ENCODE measurements at regions not wholly inside any gene's neighbourhood (a gene's known extent, or its start where the extent isn't known, plus 50 kb on each side); places are given as distances from the start of the nearest gene placed in this dataset.

- no peaks in the 10 kb centered on the region for H3K36me3 Mint-ChIP-seq
- H3K27ac Mint-ChIP-seq, result no peak overlapping the region
- no peak for DNase-seq (ENCODE audit: low spot score in 2 of 2)
- no peaks in the 10 kb centered on the region for H3K9me3 Mint-ChIP-seq
- no peak overlapping the region for H3K4me3 Mint-ChIP-seq
- no peaks in the 10 kb centered on the region for H3K4me1 Mint-ChIP-seq
- no peak for ATAC-seq
Measured at GRCh38 chr15:81475471-81475870, 101.5 kb upstream of the TMC3 start.

- no peaks in the 10 kb centered on the region for H3K9me3 Mint-ChIP-seq
- no peaks in the 10 kb centered on the region for H3K4me1 Mint-ChIP-seq
- ATAC-seq (no peak), DNase-seq (ENCODE audit: low spot score in 2 of 2) (no peak)
- H3K27ac Mint-ChIP-seq, result no peak overlapping the region
- no peak overlapping the region for H3K4me3 Mint-ChIP-seq
- no peaks in the 10 kb centered on the region for H3K36me3 Mint-ChIP-seq
Measured at GRCh38 chr15:81473946-81474345, 99.9 kb upstream of the TMC3 start.

- no peak overlapping the region for H3K4me3 Mint-ChIP-seq
- no peaks in the 10 kb centered on the region for H3K9me3 Mint-ChIP-seq
- no peaks in the 10 kb centered on the region for H3K36me3 Mint-ChIP-seq
- ATAC-seq (no peak), DNase-seq (ENCODE audit: low spot score in 2 of 2) (no peak)
- no peak overlapping the region for H3K27ac Mint-ChIP-seq
- no peaks in the 10 kb centered on the region for H3K4me1 Mint-ChIP-seq
Measured at GRCh38 chr15:81473177-81473576, 99.2 kb upstream of the TMC3 start.

DNA sequence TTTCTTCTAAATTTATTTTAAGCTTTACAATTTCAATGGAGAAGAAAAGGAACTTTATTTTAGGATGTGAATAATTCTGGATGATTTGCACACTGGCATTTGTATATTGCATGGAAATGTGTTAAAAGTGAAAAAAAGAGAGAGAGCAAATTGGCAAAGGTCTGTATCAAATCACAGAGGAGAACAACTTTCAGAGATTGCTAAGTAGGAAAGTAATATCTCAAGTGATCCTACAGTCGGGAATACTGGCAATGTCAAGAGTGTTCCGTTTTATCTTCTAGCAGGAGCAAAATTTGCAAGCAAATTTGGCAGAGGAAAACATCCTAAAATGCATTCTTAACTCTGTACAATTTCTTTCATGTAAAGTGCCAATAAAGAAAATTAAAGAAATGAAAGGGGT, 97.1 kb upstream of the TMC3 start:
- no peaks in the 10 kb centered on the region for H3K36me3 Mint-ChIP-seq
- no peak overlapping the region for H3K4me3 Mint-ChIP-seq
- no peak for DNase-seq (ENCODE audit: low spot score in 2 of 2)
- H3K9me3 Mint-ChIP-seq, result peaks cover 6% of the 10 kb centered on the region
- ATAC-seq, result no peak
- H3K4me1 Mint-ChIP-seq, result no peaks in the 10 kb centered on the region
- H3K27ac Mint-ChIP-seq, result no peak overlapping the region

- H3K4me3 Mint-ChIP-seq, result no peak overlapping the region
- H3K36me3 Mint-ChIP-seq, result no peaks in the 10 kb centered on the region
- H3K27ac Mint-ChIP-seq, result no peak overlapping the region
- no peaks in the 10 kb centered on the region for H3K4me1 Mint-ChIP-seq
- ATAC-seq (no peak), DNase-seq (ENCODE audit: low spot score in 2 of 2) (no peak)
- H3K9me3 Mint-ChIP-seq, result peaks cover 21% of the 10 kb centered on the region
Measured at GRCh38 chr15:81469154-81469553, 95.1 kb upstream of the TMC3 start.

DNA sequence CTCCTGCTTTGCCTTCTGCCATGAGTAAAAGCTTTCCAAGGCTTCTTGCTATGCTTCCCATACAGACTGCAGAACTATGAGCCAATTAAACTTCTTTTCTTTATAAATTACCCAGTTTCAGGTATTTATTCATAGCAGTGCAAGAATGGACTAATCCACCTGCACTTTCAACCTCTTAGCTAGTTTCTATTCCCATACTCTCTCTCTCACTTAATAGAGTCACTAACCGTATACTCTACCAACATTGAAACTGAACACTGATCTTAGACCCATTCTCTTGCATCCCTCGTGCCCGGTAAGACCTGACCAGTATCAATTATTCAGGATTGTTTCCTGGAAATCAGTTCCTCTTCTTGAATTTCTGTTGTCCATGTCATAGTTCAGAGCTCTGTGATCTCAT, 92.7 kb upstream of the TMC3 start:
- DNase-seq (ENCODE audit: low spot score in 2 of 2), result no peak
- ATAC-seq, result no peak
- Mint-ChIP-seq H3K4me1 (no peaks in the 10 kb centered on the region), H3K36me3 (no peaks in the 10 kb centered on the region), H3K4me3 (no peak overlapping the region), H3K9me3 (peaks cover 33% of the 10 kb centered on the region), H3K27ac (no peak overlapping the region)

DNA sequence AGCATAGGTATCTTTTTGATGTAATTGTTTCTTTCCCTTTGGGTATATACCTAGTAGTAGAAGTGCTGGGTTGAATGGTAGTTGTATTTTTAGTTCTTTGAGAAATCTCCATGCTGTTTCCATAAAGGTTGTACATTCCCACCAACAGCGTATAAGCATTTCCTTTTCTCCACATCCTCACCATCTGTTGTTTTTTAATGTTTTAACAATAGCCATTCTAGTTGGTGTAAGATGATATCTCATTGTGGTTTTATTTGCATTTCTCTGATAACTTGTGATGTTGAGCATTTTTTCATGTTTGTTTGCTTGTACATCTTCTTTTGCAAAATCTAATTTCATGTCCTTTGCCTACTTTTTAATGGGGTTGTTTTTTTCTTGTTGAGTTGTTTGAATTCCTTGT, 80.0 kb upstream of the TMC3 start:
- no peak for ATAC-seq
- H3K4me1 Mint-ChIP-seq, result peaks cover 5% of the 10 kb centered on the region

GRCh38 chr15:81450721-81451120, 76.7 kb upstream of the TMC3 start:
- no peak for DNase-seq (ENCODE audit: low spot score in 2 of 2)
- H3K27ac Mint-ChIP-seq, result no peak overlapping the region
- no peak for ATAC-seq
- no peaks in the 10 kb centered on the region for H3K4me1 Mint-ChIP-seq
- no peaks in the 10 kb centered on the region for H3K9me3 Mint-ChIP-seq
- H3K4me3 Mint-ChIP-seq, result no peak overlapping the region
- H3K36me3 Mint-ChIP-seq, result no peaks in the 10 kb centered on the region

More for the DNA sequence above, 80.0 kb upstream of the TMC3 start:
- Mint-ChIP-seq H3K36me3 (no peaks in the 10 kb centered on the region), H3K4me3 (no peak overlapping the region), H3K9me3 (no peaks in the 10 kb centered on the region), H3K27ac (no peak overlapping the region)
- DNase-seq (ENCODE audit: low spot score in 2 of 2), result no peak

- ATAC-seq (no peak), DNase-seq (ENCODE audit: low spot score in 2 of 2) (no peak)
- Mint-ChIP-seq H3K36me3 (no peaks in the 10 kb centered on the region), H3K4me3 (no peak overlapping the region), H3K9me3 (no peaks in the 10 kb centered on the region), H3K4me1 (no peaks in the 10 kb centered on the region), H3K27ac (no peak overlapping the region)
Measured at GRCh38 chr15:81449836-81450474, 75.9 kb upstream of the TMC3 start.

GRCh38 chr15:81443040-81443820, 69.2 kb upstream of the TMC3 start:
- Mint-ChIP-seq H3K36me3 (no peaks in the 10 kb centered on the region), H3K27ac (no peak overlapping the region), H3K9me3 (no peaks in the 10 kb centered on the region), H3K4me3 (no peak overlapping the region), H3K4me1 (no peaks in the 10 kb centered on the region)
- DNase-seq (ENCODE audit: low spot score in 2 of 2), result no peak
- ATAC-seq, result no peak

DNA sequence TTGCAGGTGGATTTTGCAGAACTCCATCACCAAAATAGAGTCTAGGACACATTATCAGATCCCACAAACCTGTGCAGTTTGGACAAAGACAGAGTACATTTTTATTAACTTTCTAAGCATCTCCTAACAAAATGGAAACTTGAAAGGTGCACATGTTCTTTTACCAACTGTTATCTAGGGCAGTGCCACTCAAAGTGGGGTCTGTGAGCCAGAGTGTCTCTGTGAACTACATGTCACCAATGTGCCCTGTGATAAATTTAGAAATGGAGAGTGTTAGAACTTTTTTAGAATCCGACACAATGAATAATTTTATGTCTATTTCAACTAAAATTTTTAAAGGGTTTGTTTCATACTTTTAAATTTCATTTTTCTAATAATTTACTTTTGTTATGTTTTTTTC, 68.4 kb upstream of the TMC3 start:
- ATAC-seq (no peak), DNase-seq (ENCODE audit: low spot score in 2 of 2) (no peak)
- Mint-ChIP-seq H3K36me3 (no peaks in the 10 kb centered on the region), H3K27ac (no peak overlapping the region), H3K9me3 (no peaks in the 10 kb centered on the region), H3K4me1 (no peaks in the 10 kb centered on the region), H3K4me3 (no peak overlapping the region)

GRCh38 chr15:81434851-81435250, 60.8 kb upstream of the TMC3 start:
- DNase-seq (ENCODE audit: low spot score in 2 of 2) (no peak), ATAC-seq (no peak)
- H3K4me1 Mint-ChIP-seq, result no peaks in the 10 kb centered on the region
- no peaks in the 10 kb centered on the region for H3K9me3 Mint-ChIP-seq
- no peak overlapping the region for H3K27ac Mint-ChIP-seq
- no peaks in the 10 kb centered on the region for H3K36me3 Mint-ChIP-seq
- H3K4me3 Mint-ChIP-seq, result no peak overlapping the region

GRCh38 chr15:81433462-81433861, 59.4 kb upstream of the TMC3 start:
- Mint-ChIP-seq H3K36me3 (no peaks in the 10 kb centered on the region), H3K9me3 (no peaks in the 10 kb centered on the region), H3K4me3 (no peak overlapping the region), H3K27ac (no peak overlapping the region), H3K4me1 (no peaks in the 10 kb centered on the region)
- ATAC-seq (no peak), DNase-seq (ENCODE audit: low spot score in 2 of 2) (no peak)

- no peak for ATAC-seq
- DNase-seq (ENCODE audit: low spot score in 2 of 2), result no peak
- Mint-ChIP-seq H3K9me3 (no peaks in the 10 kb centered on the region), H3K36me3 (no peaks in the 10 kb centered on the region), H3K27ac (no peak overlapping the region), H3K4me3 (no peak overlapping the region), H3K4me1 (no peaks in the 10 kb centered on the region)
Measured at GRCh38 chr15:81432179-81432578, 58.2 kb upstream of the TMC3 start.

DNA sequence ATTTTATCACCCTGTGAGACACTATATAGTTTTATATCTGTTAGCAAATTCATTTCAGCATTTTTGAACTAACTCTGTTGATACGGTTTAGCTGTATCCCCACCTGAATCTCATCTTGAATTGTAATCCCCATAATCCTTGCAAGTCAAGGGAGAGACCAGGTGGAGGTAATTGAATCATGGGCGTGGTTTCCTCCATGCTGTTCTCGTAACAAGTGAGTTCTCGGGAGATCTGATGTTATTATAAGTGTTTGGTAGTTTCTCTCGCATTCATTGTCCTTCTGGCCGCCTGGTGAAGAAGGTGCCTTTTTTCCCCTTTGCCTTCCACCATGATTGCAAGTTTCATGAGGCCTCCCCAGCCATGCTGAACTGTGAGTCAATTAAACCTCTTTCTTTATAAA, 53.2 kb upstream of the TMC3 start:
- no peak for ATAC-seq
- Mint-ChIP-seq H3K4me1 (no peaks in the 10 kb centered on the region), H3K4me3 (no peak overlapping the region), H3K27ac (no peak overlapping the region), H3K9me3 (no peaks in the 10 kb centered on the region), H3K36me3 (no peaks in the 10 kb centered on the region)
- DNase-seq (ENCODE audit: low spot score in 2 of 2), result no peak

- no peaks in the 10 kb centered on the region for H3K4me1 Mint-ChIP-seq
- H3K9me3 Mint-ChIP-seq, result no peaks in the 10 kb centered on the region
- no peak for DNase-seq (ENCODE audit: low spot score in 2 of 2)
- ATAC-seq, result no peak
- no peaks in the 10 kb centered on the region for H3K36me3 Mint-ChIP-seq
- no peak overlapping the region for H3K27ac Mint-ChIP-seq
- no peak overlapping the region for H3K4me3 Mint-ChIP-seq
Measured at GRCh38 chr15:81425905-81426304, 51.9 kb upstream of the TMC3 start.

Data from stimulated activated effector memory CD8-positive, alpha-beta T cell treated with anti-CD3 and anti-CD28 coated beads, Interleukin-12 subunit alpha, Interleukin-12 subunit beta, amount 100 ng/mL, for 72 hours (primary cell).